Left lung (tissue), 4 donors: ENCODE measurements at regions not wholly inside any gene's neighbourhood (a gene's known extent, or its start where the extent isn't known, plus 50 kb on each side); places are given as distances from the start of the nearest gene placed in this dataset.
"Not testable (repeated sequence)": the region's sequence is repeated elsewhere in the genome, so short reads cannot be mapped to it uniquely, and the experiment has no call there.

Experiments used
- ATAC-seq: fragments of 200-7000 bp; cut with Tn5 transposase; one replicate; pipeline ENCODE4 v1.9.1; 2020; ENCODE audit warnings: moderate library complexity
- DNase-seq, 4 donors: peaks; one replicate each; pipeline ENCODE4 v3.0.0-alpha.2; 2013 to 2020
- H3K27ac ChIP-seq, 2 donors: fragments of 200-600 bp; sonication (generic) in 1 of 2; one replicate each; pipeline versions ENCODE4 v1.5.0 to v1.8.0; 2020 to 2021
- H3K27me3 ChIP-seq, 2 donors: fragments of 200-600 bp; sonication (generic) in 1 of 2; one replicate each; pipeline versions ENCODE4 v1.5.0 to v1.8.0; 2020 to 2021
- H3K36me3 ChIP-seq, 2 donors: fragments of 200-600 bp; sonication (generic) in 1 of 2; one replicate each; pipeline versions ENCODE4 v1.5.0 to v1.8.0; 2020 to 2021
- H3K4me1 ChIP-seq, 2 donors: fragments of 200-600 bp; one replicate each; pipeline ENCODE4 v1.8.0; 2021
- H3K4me3 ChIP-seq, 2 donors: fragments of 200-600 bp; sonication (generic) in 1 of 2; one replicate each; pipeline versions ENCODE4 v1.5.0 to v1.8.0; 2020 to 2021; ENCODE audit warnings: mild to moderate bottlenecking in 1 of 2
- H3K9me3 ChIP-seq, 2 donors: fragments of 200-600 bp; sonication (generic) in 1 of 2; one replicate each; pipeline versions ENCODE4 v1.5.0 to v1.8.0; 2020 to 2021
- intact Hi-C, 2 donors: fragments of 100-400 bp; cut with DNase I; formaldehyde crosslinking; loops; one replicate each; pipeline versions ENCODE4 v1.11.2 to v1.14.2; 2022
- TF ChIP-seq, protein P1 (sequence below), 2 donors: fragments of 200-600 bp; sonication (generic) in 1 of 2; IDR thresholded peaks; one replicate each; pipeline versions ENCODE4 v1.5.0 to v1.8.0; 2021; ENCODE audit warnings: antibody characterized with exemption in 2 of 2
- donor health status: DM: no; HTN: yes; CAD: no.
- donor health status: DM: no; HTN: no; CAD: no.

DNA sequence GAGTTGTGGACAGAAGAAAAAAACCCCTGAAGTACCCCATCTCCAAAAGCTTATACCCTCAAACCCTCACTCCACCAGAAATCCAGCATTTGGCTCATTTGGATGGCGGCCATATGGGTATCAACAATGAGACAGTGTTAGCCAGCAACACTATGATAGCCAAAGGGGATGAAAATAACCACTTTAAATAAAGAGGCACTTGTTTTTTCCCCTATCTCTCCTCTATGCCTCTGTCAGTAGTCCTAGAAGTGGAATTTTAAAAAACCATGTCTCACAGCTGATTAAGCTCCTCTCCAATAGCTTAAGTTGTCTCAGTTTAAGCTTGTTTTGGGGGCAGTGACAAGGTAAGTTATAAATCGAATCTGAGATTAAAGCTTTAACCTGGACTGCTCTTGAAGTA, 124.0 kb downstream of the MOSPD2 start:
- H3K27ac ChIP-seq, result no peak overlapping the region
- intact Hi-C loops, result no loop called here
- no peaks in the 10 kb centered on the region for H3K36me3 ChIP-seq
- no peaks in the 10 kb centered on the region for H3K9me3 ChIP-seq
- TF ChIP-seq, protein P1, sequence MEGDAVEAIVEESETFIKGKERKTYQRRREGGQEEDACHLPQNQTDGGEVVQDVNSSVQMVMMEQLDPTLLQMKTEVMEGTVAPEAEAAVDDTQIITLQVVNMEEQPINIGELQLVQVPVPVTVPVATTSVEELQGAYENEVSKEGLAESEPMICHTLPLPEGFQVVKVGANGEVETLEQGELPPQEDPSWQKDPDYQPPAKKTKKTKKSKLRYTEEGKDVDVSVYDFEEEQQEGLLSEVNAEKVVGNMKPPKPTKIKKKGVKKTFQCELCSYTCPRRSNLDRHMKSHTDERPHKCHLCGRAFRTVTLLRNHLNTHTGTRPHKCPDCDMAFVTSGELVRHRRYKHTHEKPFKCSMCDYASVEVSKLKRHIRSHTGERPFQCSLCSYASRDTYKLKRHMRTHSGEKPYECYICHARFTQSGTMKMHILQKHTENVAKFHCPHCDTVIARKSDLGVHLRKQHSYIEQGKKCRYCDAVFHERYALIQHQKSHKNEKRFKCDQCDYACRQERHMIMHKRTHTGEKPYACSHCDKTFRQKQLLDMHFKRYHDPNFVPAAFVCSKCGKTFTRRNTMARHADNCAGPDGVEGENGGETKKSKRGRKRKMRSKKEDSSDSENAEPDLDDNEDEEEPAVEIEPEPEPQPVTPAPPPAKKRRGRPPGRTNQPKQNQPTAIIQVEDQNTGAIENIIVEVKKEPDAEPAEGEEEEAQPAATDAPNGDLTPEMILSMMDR (IDR thresholded peaks at IDR 0.05), result no peak
- DNase-seq, result no peak
- H3K4me1 ChIP-seq, result no peaks in the 10 kb centered on the region
- no peak for ATAC-seq
- H3K27me3 ChIP-seq, result no peaks in the 10 kb centered on the region
- H3K4me3 ChIP-seq, result no peak overlapping the region

GRCh38 chrX:14984425-14984824, 111.2 kb downstream of the MOSPD2 start:
- H3K27me3 ChIP-seq, ATAC-seq, intact Hi-C loops, H3K27ac ChIP-seq, H3K4me3 ChIP-seq, H3K4me1 ChIP-seq, DNase-seq, H3K9me3 ChIP-seq, H3K36me3 ChIP-seq: not testable (repeated sequence)
